ENCODE measurements at regions not wholly inside any gene's neighbourhood (a gene's known extent, or its start where the extent isn't known, plus 50 kb on each side); places are given as distances from the start of the nearest gene placed in this dataset.

- Histone ChIP-seq H3K9me3 (ENCODE audit: control insufficient read depth in 1 of 2, insufficient read depth in 1 of 2, low read length in 2 of 2) (peaks cover 0 to 4% of the 10 kb centered on the region in 2 experiments), H3K36me3 (ENCODE audit: insufficient read depth, low read length) (no peaks in the 10 kb centered on the region), H3K4me3 (ENCODE audit: low read length) (no peak overlapping the region), H3K27ac (ENCODE audit: low read depth in 1 of 2, low read length in 2 of 2) (no peak overlapping the region), H3K27me3 (ENCODE audit: control insufficient read depth in 1 of 2, insufficient read depth in 2 of 2, low read length in 2 of 2) (peaks cover 0 to 1% of the 10 kb centered on the region in 2 experiments), H3K4me1 (ENCODE audit: insufficient read depth, low read length) (no peaks in the 10 kb centered on the region)
- TF ChIP-seq CTCF (IDR thresholded peaks at IDR 0.05): no peak
- Mint-ChIP-seq H3K27me3 (peaks cover 6% of the 10 kb centered on the region), H3K4me3 (no peak overlapping the region), H3K36me3 (ENCODE audit: low read depth) (no peaks in the 10 kb centered on the region), H3K27ac (no peak overlapping the region), H3K9me3 (no peaks in the 10 kb centered on the region), H3K4me1 (ENCODE audit: low read depth) (no peaks in the 10 kb centered on the region)
- no peak for DNase-seq
- no peak for ATAC-seq (ENCODE audit: poor library complexity)
- POLR2A ChIA-PET: no interaction called here
- CTCF ChIA-PET: no interaction called here
- intact Hi-C loops (cut with DNase I, micrococcal nuclease): no loop called here
Observed at GRCh38 chr20:60480950-60481742, 522.9 kb downstream of the CDH26 start.

- H3K27ac Mint-ChIP-seq: no peak overlapping the region
- peaks cover 0 to 6% of the 10 kb centered on the region in 2 experiments for H3K9me3 ChIP-seq (ENCODE audit: control insufficient read depth in 1 of 2, insufficient read depth in 1 of 2, low read length in 2 of 2)
- H3K9me3 Mint-ChIP-seq: no peaks in the 10 kb centered on the region
- H3K27me3 Mint-ChIP-seq: peaks cover 6% of the 10 kb centered on the region
- DNase-seq (no peak), ATAC-seq (ENCODE audit: poor library complexity) (no peak)
- H3K4me3 ChIP-seq (ENCODE audit: low read length): no peak overlapping the region
- no peaks in the 10 kb centered on the region for H3K4me1 ChIP-seq (ENCODE audit: insufficient read depth, low read length)
- POLR2A ChIA-PET: no interaction called here
- no peaks in the 10 kb centered on the region for H3K4me1 Mint-ChIP-seq (ENCODE audit: low read depth)
- no peak overlapping the region for H3K27ac ChIP-seq (ENCODE audit: low read depth in 1 of 2, low read length in 2 of 2)
- no peak for TF ChIP-seq CTCF (IDR thresholded peaks at IDR 0.05)
- no peaks in the 10 kb centered on the region for H3K36me3 Mint-ChIP-seq (ENCODE audit: low read depth)
- intact Hi-C loops (cut with DNase I, micrococcal nuclease): no loop called here
- CTCF ChIA-PET: no interaction called here
- H3K4me3 Mint-ChIP-seq: no peak overlapping the region
- no peaks in the 10 kb centered on the region for H3K27me3 ChIP-seq (ENCODE audit: control insufficient read depth in 1 of 2, insufficient read depth in 2 of 2, low read length in 2 of 2)
- no peaks in the 10 kb centered on the region for H3K36me3 ChIP-seq (ENCODE audit: insufficient read depth, low read length)
Observed at GRCh38 chr20:60481743-60482133, 523.5 kb downstream of the CDH26 start.

GRCh38 chr20:60482221-60483008, 524.2 kb downstream of the CDH26 start:
- TF ChIP-seq CTCF (IDR thresholded peaks at IDR 0.05): no peak
- ChIA-PET CTCF (no interaction called here), POLR2A (no interaction called here)

More at GRCh38 chr20:60482221-60483008, 524.2 kb downstream of the CDH26 start:
- Histone ChIP-seq H3K27me3 (ENCODE audit: control insufficient read depth in 1 of 2, insufficient read depth in 2 of 2, low read length in 2 of 2) (peaks cover 0 to 5% of the 10 kb centered on the region in 2 experiments), H3K27ac (ENCODE audit: low read depth in 1 of 2, low read length in 2 of 2) (no peak overlapping the region), H3K4me3 (ENCODE audit: low read length) (no peak overlapping the region), H3K4me1 (ENCODE audit: insufficient read depth, low read length) (no peaks in the 10 kb centered on the region), H3K36me3 (ENCODE audit: insufficient read depth, low read length) (no peaks in the 10 kb centered on the region), H3K9me3 (ENCODE audit: control insufficient read depth in 1 of 2, insufficient read depth in 1 of 2, low read length in 2 of 2) (peaks cover 0 to 13% of the 10 kb centered on the region in 2 experiments)
- Mint-ChIP-seq H3K4me3 (no peak overlapping the region), H3K27ac (no peak overlapping the region), H3K27me3 (peaks cover 6% of the 10 kb centered on the region), H3K9me3 (no peaks in the 10 kb centered on the region), H3K36me3 (ENCODE audit: low read depth) (no peaks in the 10 kb centered on the region), H3K4me1 (ENCODE audit: low read depth) (no peaks in the 10 kb centered on the region)
- no peak for DNase-seq
- intact Hi-C loops (cut with DNase I, micrococcal nuclease): no loop called here
- no peak for ATAC-seq (ENCODE audit: poor library complexity)

Data from CD4-positive, alpha-beta T cell (primary cell).